Osteocyte (in vitro differentiated cells): ENCODE measurements at regions not wholly inside any gene's neighbourhood (a gene's known extent, or its start where the extent isn't known, plus 50 kb on each side); places are given as distances from the start of the nearest gene placed in this dataset.
"Not testable (repeated sequence)": the region's sequence is repeated elsewhere in the genome, so short reads cannot be mapped to it uniquely, and the experiment has no call there.

Experiments used
- DNase-seq: peaks from one replicate; pipeline ENCODE4 v3.0.0; 2021; ENCODE audit warnings: mixed read lengths; ENCODE audit not compliant: unreplicated experiment; ENCODE audit errors: extremely low spot score
- H3K27ac Mint-ChIP-seq: one replicate; pipeline ENCODE4 v1.8.0; 2021; ENCODE audit warnings: mild to moderate bottlenecking, mixed read lengths; ENCODE audit not compliant: unreplicated experiment
- H3K27me3 Mint-ChIP-seq: one replicate; pipeline ENCODE4 v1.8.0; 2021; ENCODE audit warnings: mixed read lengths; ENCODE audit not compliant: unreplicated experiment
- H3K36me3 Mint-ChIP-seq: one replicate; pipeline ENCODE4 v1.8.0; 2021; ENCODE audit warnings: mixed read lengths; ENCODE audit not compliant: unreplicated experiment
- H3K4me1 Mint-ChIP-seq: one replicate; pipeline ENCODE4 v1.8.0; 2021; ENCODE audit warnings: mixed read lengths; ENCODE audit not compliant: unreplicated experiment
- H3K4me3 Mint-ChIP-seq: one replicate; pipeline ENCODE4 v1.8.0; 2021; ENCODE audit warnings: mild to moderate bottlenecking, moderate library complexity, mixed read lengths; ENCODE audit not compliant: unreplicated experiment
- H3K9me3 Mint-ChIP-seq: one replicate; pipeline ENCODE4 v1.8.0; 2021; ENCODE audit warnings: mixed read lengths; ENCODE audit not compliant: unreplicated experiment
- TF ChIP-seq, protein P1 (sequence below): fragments of 200-600 bp; sonication (generic); IDR thresholded peaks from 2 replicates; pipeline ENCODE4 v1.5.0; 2021; ENCODE audit warnings: antibody characterized with exemption, mild to moderate bottlenecking, moderate library complexity

DNA sequence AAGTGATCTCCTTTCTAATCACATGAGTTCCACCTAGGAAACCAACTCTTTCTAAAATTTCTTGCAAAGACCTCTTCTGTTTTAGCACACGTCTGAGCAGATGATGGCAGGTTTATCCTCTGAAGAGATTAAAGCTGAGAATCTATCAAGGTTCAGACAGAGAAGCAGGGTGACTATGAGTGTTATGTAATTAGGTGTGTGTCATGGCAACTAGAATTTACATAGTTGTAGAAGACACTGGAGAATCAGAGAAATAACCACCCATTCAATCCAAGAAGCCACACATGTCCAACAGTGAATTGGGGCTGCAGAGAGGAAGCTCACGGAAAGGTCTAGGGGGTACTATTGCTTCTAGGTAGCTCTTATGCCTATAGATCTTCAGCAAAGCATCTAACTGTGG, 600.5 kb downstream of the PYDC2 start:
- Mint-ChIP-seq H3K27ac (no peak overlapping the region), H3K4me1 (peaks cover 12% of the 10 kb centered on the region), H3K27me3 (no peaks in the 10 kb centered on the region), H3K36me3 (no peaks in the 10 kb centered on the region), H3K4me3 (no peak overlapping the region), H3K9me3 (no peaks in the 10 kb centered on the region)
- DNase-seq = no peak
- TF ChIP-seq, protein P1, sequence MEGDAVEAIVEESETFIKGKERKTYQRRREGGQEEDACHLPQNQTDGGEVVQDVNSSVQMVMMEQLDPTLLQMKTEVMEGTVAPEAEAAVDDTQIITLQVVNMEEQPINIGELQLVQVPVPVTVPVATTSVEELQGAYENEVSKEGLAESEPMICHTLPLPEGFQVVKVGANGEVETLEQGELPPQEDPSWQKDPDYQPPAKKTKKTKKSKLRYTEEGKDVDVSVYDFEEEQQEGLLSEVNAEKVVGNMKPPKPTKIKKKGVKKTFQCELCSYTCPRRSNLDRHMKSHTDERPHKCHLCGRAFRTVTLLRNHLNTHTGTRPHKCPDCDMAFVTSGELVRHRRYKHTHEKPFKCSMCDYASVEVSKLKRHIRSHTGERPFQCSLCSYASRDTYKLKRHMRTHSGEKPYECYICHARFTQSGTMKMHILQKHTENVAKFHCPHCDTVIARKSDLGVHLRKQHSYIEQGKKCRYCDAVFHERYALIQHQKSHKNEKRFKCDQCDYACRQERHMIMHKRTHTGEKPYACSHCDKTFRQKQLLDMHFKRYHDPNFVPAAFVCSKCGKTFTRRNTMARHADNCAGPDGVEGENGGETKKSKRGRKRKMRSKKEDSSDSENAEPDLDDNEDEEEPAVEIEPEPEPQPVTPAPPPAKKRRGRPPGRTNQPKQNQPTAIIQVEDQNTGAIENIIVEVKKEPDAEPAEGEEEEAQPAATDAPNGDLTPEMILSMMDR = no peak

- no peak for DNase-seq
- Mint-ChIP-seq H3K27ac (no peak overlapping the region), H3K27me3 (no peaks in the 10 kb centered on the region), H3K4me1 (peaks cover 12% of the 10 kb centered on the region), H3K9me3 (no peaks in the 10 kb centered on the region), H3K4me3 (no peak overlapping the region), H3K36me3 (no peaks in the 10 kb centered on the region)
- TF ChIP-seq, protein P1 = no peak
These were observed 601.2 kb downstream of the PYDC2 start for GRCh38 chr3:192062186-192062585.

- Mint-ChIP-seq H3K4me3 (peak overlapping the region; percentile 60), H3K4me1 (peaks cover 13% of the 10 kb centered on the region), H3K27ac (peak overlapping the region; percentile 14), H3K27me3 (no peaks in the 10 kb centered on the region), H3K36me3 (no peaks in the 10 kb centered on the region), H3K9me3 (no peaks in the 10 kb centered on the region)
- no peak for DNase-seq
- TF ChIP-seq, protein P1 = no peak
These were observed 602.6 kb downstream of the PYDC2 start for GRCh38 chr3:192063570-192063969.

- Mint-ChIP-seq H3K36me3 (no peaks in the 10 kb centered on the region), H3K27me3 (no peaks in the 10 kb centered on the region), H3K9me3 (no peaks in the 10 kb centered on the region), H3K27ac (no peak overlapping the region), H3K4me1 (peaks cover 13% of the 10 kb centered on the region), H3K4me3 (no peak overlapping the region)
- TF ChIP-seq, protein P1 = no peak
- no peak for DNase-seq
These were observed 604.0 kb downstream of the PYDC2 start for GRCh38 chr3:192064959-192065358.

DNA sequence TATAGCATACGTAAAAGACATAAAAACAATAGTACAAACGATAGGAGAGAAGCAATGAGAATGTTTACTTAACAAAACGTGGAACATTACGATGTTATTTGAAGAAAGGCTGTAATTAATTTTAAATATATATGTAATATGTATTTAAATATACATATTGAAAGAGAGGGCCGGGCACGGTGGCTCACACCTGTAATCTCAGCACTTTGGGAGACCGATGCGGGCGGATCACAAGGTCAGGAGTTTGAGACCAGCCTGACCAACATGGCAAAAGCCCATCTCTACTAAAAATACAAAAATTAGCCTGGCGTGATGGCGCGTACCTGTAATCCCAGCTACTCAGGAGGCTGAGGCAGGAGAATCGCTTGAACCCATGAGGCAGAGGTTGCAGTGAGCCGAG, 605.3 kb downstream of the PYDC2 start:
- DNase-seq, H3K36me3 Mint-ChIP-seq, H3K9me3 Mint-ChIP-seq, H3K27ac Mint-ChIP-seq, H3K27me3 Mint-ChIP-seq, H3K4me3 Mint-ChIP-seq: not testable (repeated sequence)
- peaks cover 13% of the 10 kb centered on the region for H3K4me1 Mint-ChIP-seq
